ENCODE measurements at regions not wholly inside any gene's neighbourhood (a gene's known extent, or its start where the extent isn't known, plus 50 kb on each side); places are given as distances from the start of the nearest gene placed in this dataset.

DNA sequence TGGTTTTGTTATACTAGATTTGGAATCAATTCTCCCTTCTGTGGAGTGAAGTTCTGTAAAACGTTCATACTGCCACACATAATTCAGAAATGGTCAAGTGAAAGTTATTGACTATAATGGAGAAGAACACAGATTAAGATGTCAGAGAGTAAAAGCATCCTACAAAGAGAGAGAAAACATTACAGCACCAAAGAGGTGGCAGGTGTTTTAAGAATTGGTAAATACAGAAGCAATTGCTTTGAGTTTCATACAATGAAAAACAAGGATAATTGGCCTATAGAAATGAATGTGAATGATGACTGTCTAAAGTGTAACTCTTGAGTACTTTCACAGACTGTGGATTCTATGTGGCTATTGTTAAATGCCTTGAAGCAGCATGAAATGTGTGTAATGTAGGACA, 435.6 kb upstream of the SMIM31 start:
- 60% methylated on average over 1 of the region's 1 CpG; no CpG with 5 or more reads in 1 of the 2 experiments for WGBS, 2 experiments (ENCODE audit: insufficient coverage in 1 of 2, insufficient read length in 1 of 2)
- H3K27ac ChIP-seq (ENCODE audit: low read depth, low read length) = no peak overlapping the region
- no peaks in the 10 kb centered on the region for H3K9me3 ChIP-seq (ENCODE audit: control insufficient read depth, low read length)
- H3K4me1 ChIP-seq (ENCODE audit: control insufficient read depth, insufficient read depth, low read length) = no peaks in the 10 kb centered on the region
- H3K4me1 Mint-ChIP-seq = peaks cover 9% of the 10 kb centered on the region
- no peak overlapping the region for H3K9ac ChIP-seq (ENCODE audit: extremely low read depth, low read length, poor library complexity, severe bottlenecking)
- no peaks in the 10 kb centered on the region for H3K27me3 ChIP-seq (ENCODE audit: control insufficient read depth, insufficient read depth, low read length, poor library complexity, severe bottlenecking)
- H3K27me3 Mint-ChIP-seq (ENCODE audit: insufficient read depth) = no peaks in the 10 kb centered on the region
- H3K36me3 Mint-ChIP-seq (ENCODE audit: low read depth) = no peaks in the 10 kb centered on the region
- no peak overlapping the region for H3K27ac Mint-ChIP-seq
- H3K9me3 Mint-ChIP-seq = no peaks in the 10 kb centered on the region
- no peak overlapping the region for H3K4me3 ChIP-seq (ENCODE audit: low read length)
- DNase-seq = no peak
- no peak overlapping the region for H3K4me3 Mint-ChIP-seq
- no peaks in the 10 kb centered on the region for H3K36me3 ChIP-seq (ENCODE audit: control insufficient read depth, insufficient read depth, low read length)
- TF ChIP-seq, protein P1, sequence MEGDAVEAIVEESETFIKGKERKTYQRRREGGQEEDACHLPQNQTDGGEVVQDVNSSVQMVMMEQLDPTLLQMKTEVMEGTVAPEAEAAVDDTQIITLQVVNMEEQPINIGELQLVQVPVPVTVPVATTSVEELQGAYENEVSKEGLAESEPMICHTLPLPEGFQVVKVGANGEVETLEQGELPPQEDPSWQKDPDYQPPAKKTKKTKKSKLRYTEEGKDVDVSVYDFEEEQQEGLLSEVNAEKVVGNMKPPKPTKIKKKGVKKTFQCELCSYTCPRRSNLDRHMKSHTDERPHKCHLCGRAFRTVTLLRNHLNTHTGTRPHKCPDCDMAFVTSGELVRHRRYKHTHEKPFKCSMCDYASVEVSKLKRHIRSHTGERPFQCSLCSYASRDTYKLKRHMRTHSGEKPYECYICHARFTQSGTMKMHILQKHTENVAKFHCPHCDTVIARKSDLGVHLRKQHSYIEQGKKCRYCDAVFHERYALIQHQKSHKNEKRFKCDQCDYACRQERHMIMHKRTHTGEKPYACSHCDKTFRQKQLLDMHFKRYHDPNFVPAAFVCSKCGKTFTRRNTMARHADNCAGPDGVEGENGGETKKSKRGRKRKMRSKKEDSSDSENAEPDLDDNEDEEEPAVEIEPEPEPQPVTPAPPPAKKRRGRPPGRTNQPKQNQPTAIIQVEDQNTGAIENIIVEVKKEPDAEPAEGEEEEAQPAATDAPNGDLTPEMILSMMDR (conservative IDR thresholded peaks at IDR 0.05) = no peak

DNA sequence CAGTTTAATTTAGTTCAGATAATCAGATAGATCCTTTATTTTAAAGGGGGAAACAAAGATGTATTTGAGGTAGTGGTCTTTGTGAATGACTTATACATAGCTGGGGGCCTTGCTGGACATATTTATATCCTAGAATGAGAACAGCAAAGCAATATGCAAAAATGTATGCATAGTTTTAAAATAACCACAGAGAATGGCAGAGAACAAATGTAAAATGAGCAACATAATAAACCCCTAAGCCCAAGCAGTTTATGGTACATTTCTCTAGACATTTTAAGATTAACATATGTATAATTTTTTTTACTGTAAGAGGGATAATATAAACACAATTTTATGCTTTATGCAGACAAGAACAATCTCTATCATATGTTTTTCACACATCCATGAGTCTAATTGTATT, 434.2 kb upstream of the SMIM31 start:
- no peaks in the 10 kb centered on the region for H3K9me3 Mint-ChIP-seq
- no peaks in the 10 kb centered on the region for H3K27me3 Mint-ChIP-seq (ENCODE audit: insufficient read depth)
- no peak for DNase-seq
- H3K4me1 Mint-ChIP-seq = peaks cover 2% of the 10 kb centered on the region
- no peaks in the 10 kb centered on the region for H3K4me1 ChIP-seq (ENCODE audit: control insufficient read depth, insufficient read depth, low read length)
- no peak overlapping the region for H3K27ac ChIP-seq (ENCODE audit: low read depth, low read length)
- H3K27me3 ChIP-seq (ENCODE audit: control insufficient read depth, insufficient read depth, low read length, poor library complexity, severe bottlenecking) = no peaks in the 10 kb centered on the region
- no peak overlapping the region for H3K4me3 ChIP-seq (ENCODE audit: low read length)
- no peak overlapping the region for H3K27ac Mint-ChIP-seq
- H3K9ac ChIP-seq (ENCODE audit: extremely low read depth, low read length, poor library complexity, severe bottlenecking) = no peak overlapping the region
- H3K36me3 Mint-ChIP-seq (ENCODE audit: low read depth) = no peaks in the 10 kb centered on the region
- TF ChIP-seq, protein P1 (conservative IDR thresholded peaks at IDR 0.05) = no peak
- no peak overlapping the region for H3K4me3 Mint-ChIP-seq
- H3K9me3 ChIP-seq (ENCODE audit: control insufficient read depth, low read length) = no peaks in the 10 kb centered on the region
- H3K36me3 ChIP-seq (ENCODE audit: control insufficient read depth, insufficient read depth, low read length) = no peaks in the 10 kb centered on the region

- H3K4me3 Mint-ChIP-seq = no peak overlapping the region
- no peaks in the 10 kb centered on the region for H3K36me3 Mint-ChIP-seq (ENCODE audit: low read depth)
- 85% methylated on average over 5 of the region's 6 CpGs; no CpG with 5 or more reads in 1 of the 2 experiments for WGBS, 2 experiments (ENCODE audit: insufficient coverage in 1 of 2, insufficient read length in 1 of 2)
- Histone ChIP-seq H3K9me3 (ENCODE audit: control insufficient read depth, low read length) (no peaks in the 10 kb centered on the region), H3K27me3 (ENCODE audit: control insufficient read depth, insufficient read depth, low read length, poor library complexity, severe bottlenecking) (no peaks in the 10 kb centered on the region), H3K4me1 (ENCODE audit: control insufficient read depth, insufficient read depth, low read length) (no peaks in the 10 kb centered on the region), H3K4me3 (ENCODE audit: low read length) (no peak overlapping the region), H3K27ac (ENCODE audit: low read depth, low read length) (no peak overlapping the region), H3K9ac (ENCODE audit: extremely low read depth, low read length, poor library complexity, severe bottlenecking) (no peak overlapping the region), H3K36me3 (ENCODE audit: control insufficient read depth, insufficient read depth, low read length) (no peaks in the 10 kb centered on the region)
- H3K27me3 Mint-ChIP-seq (ENCODE audit: insufficient read depth) = no peaks in the 10 kb centered on the region
- TF ChIP-seq, protein P1 (conservative IDR thresholded peaks at IDR 0.05) = peak; percentile 68
- no peak overlapping the region for H3K27ac Mint-ChIP-seq
- H3K9me3 Mint-ChIP-seq = no peaks in the 10 kb centered on the region
- H3K4me1 Mint-ChIP-seq = peaks cover 2% of the 10 kb centered on the region
- DNase-seq = no peak
Observed at GRCh38 chr4:164320847-164321246, 433.1 kb upstream of the SMIM31 start.
